HG03521 (cell line): ENCODE measurements at regions not wholly inside any gene's neighbourhood (a gene's known extent, or its start where the extent isn't known, plus 50 kb on each side); places are given as distances from the start of the nearest gene placed in this dataset.
"Not testable (repeated sequence)": the region's sequence is repeated elsewhere in the genome, so short reads cannot be mapped to it uniquely, and the experiment has no call there.

Source experiments
- ATAC-seq: cut with Tn5 transposase; IDR thresholded peaks from one replicate; pipeline ENCODE4 v1.9.1; 2021; ENCODE audit warnings: mild to moderate bottlenecking, moderate library complexity; ENCODE audit not compliant: unreplicated experiment

- no peak for ATAC-seq
Observed at GRCh38 chr18:58805467-58806187, 59.0 kb upstream of the ZNF532 start.

- ATAC-seq, result peak; percentile 90
Observed at GRCh38 chr18:58806826-58807714, 57.6 kb upstream of the ZNF532 start.

- ATAC-seq, result no peak
Observed at GRCh38 chr18:58807766-58808165, 56.9 kb upstream of the ZNF532 start.

- no peak for ATAC-seq
Observed at GRCh38 chr18:58808349-58808748, 56.3 kb upstream of the ZNF532 start.

DNA sequence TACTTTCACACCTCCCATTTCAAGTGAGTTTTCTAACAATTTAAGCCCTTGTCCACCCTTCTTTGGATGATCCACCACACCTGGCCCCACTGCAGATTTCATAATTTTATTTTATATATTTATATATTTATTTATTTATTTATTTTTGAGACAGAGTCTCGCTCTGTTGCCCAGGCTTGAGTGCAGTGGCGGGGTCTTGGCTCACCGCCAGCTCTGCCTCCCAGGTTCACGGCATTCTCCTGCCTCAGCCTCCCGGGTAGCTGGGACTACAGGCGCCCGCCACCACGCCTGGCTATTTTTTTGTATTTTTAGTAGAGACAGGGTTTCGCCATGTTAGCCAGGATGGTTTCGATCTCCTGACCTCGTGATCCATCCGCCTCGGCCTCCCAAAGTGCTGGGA is 52.8 kb upstream of the ZNF532 start:
- ATAC-seq, result not testable (repeated sequence)

DNA sequence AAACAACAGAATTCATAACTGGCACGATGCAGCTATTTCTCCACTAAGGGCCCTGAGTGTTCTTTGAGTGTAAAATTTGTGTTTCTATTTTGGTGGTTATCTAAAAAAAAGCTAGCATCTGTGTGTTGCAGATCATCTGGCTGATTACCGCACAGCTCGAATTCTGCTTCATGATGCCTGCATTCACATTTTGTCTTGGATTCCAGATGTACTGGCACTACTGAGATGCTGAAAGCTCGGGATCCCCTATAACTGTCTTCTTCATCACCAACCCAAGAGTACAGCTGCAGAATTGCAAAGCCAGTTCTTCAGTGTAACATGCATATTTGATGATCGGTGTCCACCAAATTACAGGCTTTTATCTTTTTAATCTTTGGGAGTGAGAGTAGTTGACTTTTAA is 51.6 kb upstream of the ZNF532 start:
- no peak for ATAC-seq

- ATAC-seq, result no peak
Observed at GRCh38 chr18:58813561-58814225, 51.0 kb upstream of the ZNF532 start.

GRCh38 chr18:58814317-58814716 is 50.4 kb upstream of the ZNF532 start:
- no peak for ATAC-seq
